HG03095 (cell line): ENCODE measurements at regions not wholly inside any gene's neighbourhood (a gene's known extent, or its start where the extent isn't known, plus 50 kb on each side); places are given as distances from the start of the nearest gene placed in this dataset.

Experiments
- ATAC-seq: cut with Tn5 transposase; IDR thresholded peaks from one replicate; pipeline ENCODE4 v1.9.1; 2021; ENCODE audit warnings: moderate library complexity; ENCODE audit not compliant: unreplicated experiment

GRCh38 chr3:189041482-189042090 lies 130.2 kb upstream of the TPRG1 start:
- peak; percentile 98 for ATAC-seq

- ATAC-seq, result no peak
These were observed 128.9 kb upstream of the TPRG1 start for GRCh38 chr3:189042832-189043231.

GRCh38 chr3:189049458-189050236 lies 122.1 kb upstream of the TPRG1 start:
- ATAC-seq, result no peak

- ATAC-seq, result no peak
These were observed 118.4 kb upstream of the TPRG1 start for GRCh38 chr3:189053322-189053721.

GRCh38 chr3:189056646-189057335 lies 115.0 kb upstream of the TPRG1 start:
- no peak for ATAC-seq

- ATAC-seq, result no peak
These were observed 114.4 kb upstream of the TPRG1 start for GRCh38 chr3:189057369-189057768.

- no peak for ATAC-seq
These were observed 113.7 kb upstream of the TPRG1 start for GRCh38 chr3:189058071-189058470.

- no peak for ATAC-seq
These were observed 100.8 kb upstream of the TPRG1 start for GRCh38 chr3:189070965-189071364.

- ATAC-seq, result no peak
These were observed 100.3 kb upstream of the TPRG1 start for GRCh38 chr3:189071446-189071845.

- ATAC-seq, result no peak
These were observed 95.3 kb upstream of the TPRG1 start for GRCh38 chr3:189076449-189076848.

GRCh38 chr3:189080745-189081144 lies 91.0 kb upstream of the TPRG1 start:
- ATAC-seq, result no peak

GRCh38 chr3:189082666-189083427 lies 88.9 kb upstream of the TPRG1 start:
- ATAC-seq, result no peak

GRCh38 chr3:189084620-189085019 lies 87.2 kb upstream of the TPRG1 start:
- ATAC-seq, result no peak

- ATAC-seq, result no peak
These were observed 79.2 kb upstream of the TPRG1 start for GRCh38 chr3:189092547-189092946.

GRCh38 chr3:189094539-189094938 lies 77.2 kb upstream of the TPRG1 start:
- ATAC-seq, result no peak

GRCh38 chr3:189096092-189096491 lies 75.7 kb upstream of the TPRG1 start:
- ATAC-seq, result no peak

GRCh38 chr3:189099031-189099471 lies 72.7 kb upstream of the TPRG1 start:
- no peak for ATAC-seq

- ATAC-seq, result no peak
These were observed 72.1 kb upstream of the TPRG1 start for GRCh38 chr3:189099505-189100290.

GRCh38 chr3:189100866-189101265 lies 70.9 kb upstream of the TPRG1 start:
- ATAC-seq, result no peak

GRCh38 chr3:189101594-189101993 lies 70.2 kb upstream of the TPRG1 start:
- no peak for ATAC-seq
